H1 (cell line): ENCODE measurements at regions not wholly inside any gene's neighbourhood (a gene's known extent, or its start where the extent isn't known, plus 50 kb on each side); places are given as distances from the start of the nearest gene placed in this dataset.

ENCODE experiments used
- CTCF ChIA-PET: fragments of 300-600 bp; sonication (Branson Sonifier 250); formaldehyde crosslinking; loops from one replicate; lab custom pipeline; 2021; ENCODE audit not compliant: partially characterized antibody; lab: Charles Lee
- POLR2A ChIA-PET: fragments of 300-600 bp; sonication (Branson Sonifier 250); formaldehyde crosslinking; loops from one replicate; lab custom pipeline; 2021; ENCODE audit warnings: inconsistent platforms; ENCODE audit not compliant: partially characterized antibody; lab: Charles Lee
- DNase-seq, 2 experiments: peaks; one replicate each; pipeline versions ENCODE4 v3.0.0 to v3.0.0-alpha.2; 2010 to 2022; ENCODE audit warnings: low spot score in 2 of 2, low read depth in 1 of 2, mixed read lengths in 1 of 2
- FAIRE-seq: peaks from 2 replicates; lab custom pipeline; 2011; peaks lifted over from hg19 to GRCh38; lab: Jason Lieb, UNC
- H2AFZ ChIP-seq: 2 replicates; pipeline ENCODE4 v1.8.1; 2012; ENCODE audit warnings: low read length, inconsistent platforms
- H2AK5ac ChIP-seq: 2 replicates; pipeline ENCODE4 v1.6.1; 2013; ENCODE audit warnings: low read depth, low read length
- H2BK120ac ChIP-seq: replicated peaks from 2 replicates; pipeline ENCODE3; 2013; ENCODE audit warnings: low read depth, low read length, inconsistent platforms
- H2BK12ac ChIP-seq: 2 replicates; pipeline ENCODE4 v1.6.1; 2013; ENCODE audit warnings: low read depth, low read length
- H2BK15ac ChIP-seq: 2 replicates; pipeline ENCODE4 v1.6.1; 2013; ENCODE audit warnings: low read length
- H2BK20ac ChIP-seq: 2 replicates; pipeline ENCODE4 v1.6.1; 2013; ENCODE audit warnings: low read length
- H2BK5ac ChIP-seq: 2 replicates; pipeline ENCODE4 v1.6.1; 2013; ENCODE audit warnings: low read depth, low read length
- H3K14ac ChIP-seq: 2 replicates; pipeline ENCODE4 v1.6.1; 2013; ENCODE audit warnings: inconsistent platforms; ENCODE audit not compliant: insufficient read length
- H3K18ac ChIP-seq: 2 replicates; pipeline ENCODE4 v1.6.1; 2013; ENCODE audit warnings: low read length; ENCODE audit errors: extremely low read depth
- H3K23ac ChIP-seq: 2 replicates; pipeline ENCODE4 v1.6.1; 2013; ENCODE audit warnings: inconsistent platforms; ENCODE audit not compliant: insufficient read length
- H3K23me2 ChIP-seq: 2 replicates; pipeline ENCODE4 v1.6.1; 2013; ENCODE audit warnings: low read depth, low read length
- H3K27ac ChIP-seq: 2 replicates; pipeline ENCODE4 v1.6.1; 2011; ENCODE audit warnings: low read depth, low read length, inconsistent platforms
- H3K27me3 ChIP-seq, 4 experiments: replicated peaks in 1 of 4; 1 replicate in 1 of 4; 2 replicates in 3 of 4; pipeline versions ENCODE4 v1.6.1 to v1.8.1; 2011 to 2013; ENCODE audit warnings: low read length in 3 of 4, mild to moderate bottlenecking in 3 of 4, inconsistent platforms in 2 of 4, mixed read lengths in 2 of 4, moderate library complexity in 1 of 4; ENCODE audit not compliant: control insufficient read depth in 3 of 4, insufficient read depth in 3 of 4; ENCODE audit errors: extremely low read depth in 1 of 4
- H3K36me3 ChIP-seq, 4 experiments: 2 replicates each; pipeline versions ENCODE4 v1.6.1 to v1.8.1; 2011 to 2013; ENCODE audit warnings: mild to moderate bottlenecking in 4 of 4, low read length in 3 of 4, moderate library complexity in 2 of 4, control low read depth in 1 of 4, inconsistent platforms in 1 of 4; ENCODE audit not compliant: insufficient read depth in 4 of 4, control insufficient read depth in 2 of 4
- H3K4ac ChIP-seq: replicated peaks from 2 replicates; pipeline ENCODE3; 2013; ENCODE audit warnings: low read length, low read depth, mixed read lengths, inconsistent platforms; ENCODE audit not compliant: insufficient read length
- H3K4me1 ChIP-seq, 4 experiments: replicated peaks in 1 of 4; 1 replicate in 1 of 4; 2 replicates in 3 of 4; pipeline versions ENCODE4 v1.6.1 to v1.8.1; 2011 to 2013; ENCODE audit warnings: low read length in 3 of 4, inconsistent platforms in 2 of 4, mixed read lengths in 1 of 4; ENCODE audit not compliant: insufficient read depth in 4 of 4, control insufficient read depth in 3 of 4
- H3K4me2 ChIP-seq, 2 experiments: 2 replicates each; pipeline versions ENCODE4 v1.6.1 to v1.8.1; 2011 to 2013; ENCODE audit warnings: low read depth in 2 of 2, low read length in 2 of 2, control low read depth in 1 of 2, inconsistent platforms in 1 of 2, mild to moderate bottlenecking in 1 of 2; ENCODE audit not compliant: insufficient read depth in 1 of 2
- H3K4me3 ChIP-seq, 4 experiments: fragments of 200-600, 300-600 bp in 1 of 4; sonication (generic), shearing (Covaris generic), sonication (Bioruptor Twin) in 1 of 4; 2 replicates each; pipeline versions ENCODE4 v1.5.1 to v1.8.1; 2011 to 2016; ENCODE audit warnings: low read length in 4 of 4, low read depth in 3 of 4, control low read depth in 2 of 4, inconsistent platforms in 2 of 4, mild to moderate bottlenecking in 2 of 4, mixed read lengths in 1 of 4, moderate library complexity in 1 of 4; ENCODE audit not compliant: insufficient read depth in 2 of 4; ENCODE audit errors: extremely low read depth in 1 of 4
- H3K56ac ChIP-seq: replicated peaks from 2 replicates; pipeline ENCODE3; 2013; ENCODE audit warnings: low read depth, mild to moderate bottlenecking, mixed read lengths, low read length, inconsistent platforms; ENCODE audit not compliant: insufficient read length
- H3K79me1 ChIP-seq: 2 replicates; pipeline ENCODE4 v1.6.1; 2013; ENCODE audit warnings: low read depth, low read length, control low read depth
- H3K79me2 ChIP-seq, 2 experiments: 2 replicates each; pipeline versions ENCODE4 v1.6.1 to v1.8.1; 2012 to 2013; ENCODE audit warnings: low read length in 2 of 2, mild to moderate bottlenecking in 2 of 2, inconsistent platforms in 1 of 2; ENCODE audit not compliant: insufficient read depth in 2 of 2, control insufficient read depth in 1 of 2
- H3K9ac ChIP-seq, 4 experiments: replicated peaks in 1 of 4; 1 replicate in 1 of 4; 2 replicates in 3 of 4; pipeline versions ENCODE4 v1.6.1 to v1.8.1; 2011 to 2013; ENCODE audit warnings: low read depth in 3 of 4, low read length in 3 of 4, control low read depth in 2 of 4, mild to moderate bottlenecking in 2 of 4, moderate library complexity in 2 of 4, inconsistent platforms in 1 of 4; ENCODE audit errors: extremely low read depth in 1 of 4
- H3K9me3 ChIP-seq, 2 experiments: 2 replicates each; pipeline versions ENCODE4 v1.6.1 to v1.8.1; 2012 to 2013; ENCODE audit warnings: mild to moderate bottlenecking in 2 of 2, moderate library complexity in 2 of 2, control low read depth in 1 of 2, inconsistent platforms in 1 of 2, low read depth in 1 of 2, low read length in 1 of 2, mixed read lengths in 1 of 2; ENCODE audit not compliant: insufficient read depth in 2 of 2
- H4K20me1 ChIP-seq, 2 experiments: replicated peaks in 1 of 2; 2 replicates each; pipeline versions ENCODE3 to v1.8.1; 2011 to 2013; ENCODE audit warnings: inconsistent platforms in 2 of 2, low read length in 2 of 2, mild to moderate bottlenecking in 1 of 2; ENCODE audit not compliant: insufficient read depth in 2 of 2, control insufficient read depth in 1 of 2
- H4K5ac ChIP-seq: 2 replicates; pipeline ENCODE4 v1.6.1; 2013; ENCODE audit warnings: low read length, low read depth, mixed read lengths, inconsistent platforms; ENCODE audit not compliant: insufficient read length
- H4K8ac ChIP-seq: 2 replicates; pipeline ENCODE4 v1.8.0; 2013; ENCODE audit warnings: mild to moderate bottlenecking, moderate library complexity, low read length, inconsistent platforms; ENCODE audit not compliant: insufficient read depth; ENCODE audit errors: extremely low read depth
- H4K91ac ChIP-seq: replicated peaks from 2 replicates; pipeline ENCODE3; 2013; ENCODE audit warnings: low read length, mixed read lengths, inconsistent platforms; ENCODE audit not compliant: insufficient read length
- BCL11A ChIP-seq, 2 experiments: IDR thresholded peaks; one replicate each; pipeline ENCODE4 v1.6.1; 2011; ENCODE audit warnings: low read depth in 2 of 2, low read length in 2 of 2, mild to moderate bottlenecking in 2 of 2
- CBX5 ChIP-seq: fragments of 300-800, 300-1000 bp; sonication (generic); IDR thresholded peaks from 2 replicates; pipeline ENCODE4 v1.7.1; 2016; ENCODE audit warnings: antibody characterized with exemption, low read length, low read depth
- CBX8 ChIP-seq: fragments of 300-800, 300-1000 bp; sonication (generic); IDR thresholded peaks from 2 replicates; pipeline ENCODE4 v1.7.1; 2016; ENCODE audit warnings: low read depth, low read length, borderline replicate concordance
- CHD2 ChIP-seq: IDR thresholded peaks from 2 replicates; pipeline ENCODE4 v1.6.1; 2012; ENCODE audit warnings: low read length, improper control_type of control experiment
- EP300 ChIP-seq, 2 experiments: IDR thresholded peaks; 1 replicate in 1 of 2; 2 replicates in 1 of 2; pipeline ENCODE4 v1.6.1; 2011 to 2012; ENCODE audit warnings: low read depth in 2 of 2, low read length in 2 of 2, mild to moderate bottlenecking in 2 of 2, borderline replicate concordance in 1 of 2, inconsistent platforms in 1 of 2, moderate library complexity in 1 of 2
- HDAC2 ChIP-seq, 2 experiments: fragments of 300-600 bp in 1 of 2; sonication (generic) in 1 of 2; IDR thresholded peaks; 2 replicates each; pipeline ENCODE4 v1.6.1; 2011 to 2012; ENCODE audit warnings: low read depth in 2 of 2, low read length in 2 of 2, mild to moderate bottlenecking in 2 of 2, moderate library complexity in 2 of 2, borderline replicate concordance in 1 of 2, inconsistent platforms in 1 of 2
- JUN ChIP-seq: IDR thresholded peaks from 2 replicates; pipeline ENCODE4 v1.6.1; 2011; ENCODE audit warnings: low read depth, mild to moderate bottlenecking, improper control_type of control experiment, low read length
- KDM1A ChIP-seq: fragments of 200-600, 300-600 bp; sonication (generic); IDR thresholded peaks from 2 replicates; pipeline ENCODE4 v1.7.1; 2016; ENCODE audit warnings: mild to moderate bottlenecking, low read length, borderline replicate concordance
- NANOG ChIP-seq: IDR thresholded peaks from 2 replicates; pipeline ENCODE4 v1.6.1; 2011; ENCODE audit warnings: low read length, low read depth, mild to moderate bottlenecking, inconsistent platforms; ENCODE audit not compliant: insufficient read depth, poor library complexity, severe bottlenecking
- POLR2A ChIP-seq, 2 experiments: IDR thresholded peaks; 1 replicate in 1 of 2; 2 replicates in 1 of 2; pipeline ENCODE4 v1.6.1; 2011; ENCODE audit warnings: low read depth in 2 of 2, low read length in 2 of 2, mild to moderate bottlenecking in 2 of 2; ENCODE audit errors: control extremely low read depth in 1 of 2
- SAP30 ChIP-seq: fragments of 300-600 bp; sonication (generic); IDR thresholded peaks from 2 replicates; pipeline ENCODE4 v1.7.1; 2012; ENCODE audit warnings: low read length, moderate library complexity, mild to moderate bottlenecking, inconsistent platforms; ENCODE audit not compliant: insufficient read depth, insufficient replicate concordance
- SIX5 ChIP-seq: IDR thresholded peaks from 2 replicates; pipeline ENCODE4 v1.6.1; 2011; ENCODE audit warnings: mild to moderate bottlenecking, low read depth, low read length
- TAF7 ChIP-seq: optimal IDR thresholded peaks from 2 replicates; pipeline ENCODE3; 2011; ENCODE audit warnings: low read depth, mild to moderate bottlenecking, inconsistent platforms, low read length, moderate library complexity, borderline replicate concordance
- TEAD4 ChIP-seq: IDR thresholded peaks from 2 replicates; pipeline ENCODE4 v1.6.1; 2012; ENCODE audit warnings: low read depth, low read length, inconsistent platforms, mixed read lengths
- ZNF274 ChIP-seq: IDR thresholded peaks from 2 replicates; pipeline ENCODE4 v1.7.0; 2012; ENCODE audit warnings: low read length, borderline replicate concordance; ENCODE audit errors: extremely low read depth
- WGBS, 2 experiments: shearing (Covaris generic) in 1 of 2; methylation state at CpG; one replicate each; pipeline versions ENCODE4 v1.1.6 to v1.1.7; 2013 to 2015; ENCODE audit warnings: low lambda C conversion rate in 2 of 2, mixed read lengths in 2 of 2, inconsistent platforms in 1 of 2, low coverage in 1 of 2, missing lambda C conversion rate in 1 of 2; ENCODE audit not compliant: insufficient replicate concordance in 2 of 2, insufficient coverage in 1 of 2, insufficient read length in 1 of 2; ENCODE audit errors: extremely low coverage in 1 of 2, missing lambda C conversion rate in 1 of 2; 5-methylcytosine and 5-hydroxymethylcytosine counted together

- Histone ChIP-seq H3K36me3 (no peaks in the 10 kb centered on the region), H3K79me1 (no peaks in the 10 kb centered on the region), H4K8ac (no peak overlapping the region), H2BK20ac (no peak overlapping the region), H3K27ac (no peak overlapping the region), H2AFZ (no peak overlapping the region), H3K27me3 (no peaks in the 10 kb centered on the region), H3K14ac (no peak overlapping the region), H2BK5ac (no peak overlapping the region), H3K9me3 (no peaks in the 10 kb centered on the region), H2BK120ac (no peak overlapping the region), H3K4me3 (no peak overlapping the region), H3K23me2 (no peaks in the 10 kb centered on the region), H3K9ac (no peak overlapping the region), H3K4me1 (peaks cover 0 to 6% (median 0%) of the 10 kb centered on the region in 4 experiments; a peak in 1 of 7 replicates), H3K79me2 (no peaks in the 10 kb centered on the region), H3K23ac (no peak overlapping the region), H4K91ac (no peak overlapping the region), H2BK15ac (no peak overlapping the region), H3K4ac (no peak overlapping the region), H3K18ac (no peak overlapping the region), H2BK12ac (no peak overlapping the region), H4K5ac (no peak overlapping the region), H3K4me2 (no peak overlapping the region), H4K20me1 (no peaks in the 10 kb centered on the region), H2AK5ac (no peak overlapping the region), H3K56ac (no peak overlapping the region)
- ChIA-PET CTCF (interaction anchor here (0.8 kb wide), 1 partner anchor 50 kb away, joined by 3 read pairs; no protein-coding TSS in a partner anchor), POLR2A (interaction anchor here (0.8 kb wide), 1 partner anchor 148 kb away, joined by 5 read pairs; no protein-coding TSS in a partner anchor)
- TF ChIP-seq CBX8 (no peak), ZNF274 (no peak), KDM1A (no peak), CBX5 (no peak), EP300 (IDR thresholded peaks at IDR 0.05; ENCODE audit: borderline replicate concordance in 1 of 2, low read depth in 2 of 2, low read length in 2 of 2) (no peak), POLR2A (IDR thresholded peaks at IDR 0.05; ENCODE audit: control extremely low read depth in 1 of 2, low read depth in 2 of 2, low read length in 2 of 2) (no peak), NANOG (no peak), SAP30 (no peak), TEAD4 (no peak), CHD2 (no peak), TAF7 (no peak), SIX5 (no peak), JUN (no peak), HDAC2 (IDR thresholded peaks at IDR 0.05; ENCODE audit: borderline replicate concordance in 1 of 2, low read depth in 2 of 2, low read length in 2 of 2) (no peak), BCL11A (IDR thresholded peaks at IDR 0.05; ENCODE audit: low read depth in 2 of 2, low read length in 2 of 2) (no peak)
- DNase-seq (no peak), FAIRE-seq (no peak)
- 88% methylated on average over 8 of the region's 8 CpGs; no CpG with 5 or more reads in 1 of the 2 experiments for WGBS, 2 experiments
These were observed 188.5 kb upstream of the ARGLU1 start for GRCh38 chr13:106756446-106756845.
